Left hindlimb (tissue), 1 donor: ENCODE measurements at regions not wholly inside any gene's neighbourhood (a gene's known extent, or its start where the extent isn't known, plus 50 kb on each side); places are given as distances from the start of the nearest gene placed in this dataset.
"Not testable (repeated sequence)": the region's sequence is repeated elsewhere in the genome, so short reads cannot be mapped to it uniquely, and the experiment has no call there.

Experiments used
- DNase-seq: peaks from one replicate; pipeline ENCODE4 v3.0.0-alpha.2; 2018

- peak; percentile 38 for DNase-seq
Observed at GRCh38 chr11:44361813-44362212, 51.9 kb upstream of the ALX4 start.

GRCh38 chr11:44363116-44363515, 53.2 kb upstream of the ALX4 start:
- no peak for DNase-seq

GRCh38 chr11:44364596-44364995, 54.7 kb upstream of the ALX4 start:
- no peak for DNase-seq

GRCh38 chr11:44365616-44366015, 55.7 kb upstream of the ALX4 start:
- DNase-seq: no peak

- DNase-seq: no peak
Observed at GRCh38 chr11:44366026-44366425, 56.1 kb upstream of the ALX4 start.

- no peak for DNase-seq
Observed at GRCh38 chr11:44366741-44367140, 56.8 kb upstream of the ALX4 start.

GRCh38 chr11:44367452-44367851, 57.5 kb upstream of the ALX4 start:
- no peak for DNase-seq

GRCh38 chr11:44368886-44369285, 58.9 kb upstream of the ALX4 start:
- DNase-seq: no peak

GRCh38 chr11:44371042-44371441, 61.1 kb upstream of the ALX4 start:
- DNase-seq: not testable (repeated sequence)

GRCh38 chr11:44371706-44372105, 61.8 kb upstream of the ALX4 start:
- DNase-seq: no peak

- no peak for DNase-seq
Observed at GRCh38 chr11:44372989-44373388, 63.0 kb upstream of the ALX4 start.

- no peak for DNase-seq
Observed at GRCh38 chr11:44374001-44374400, 64.1 kb upstream of the ALX4 start.

- no peak for DNase-seq
Observed at GRCh38 chr11:44376423-44376822, 66.5 kb upstream of the ALX4 start.

- no peak for DNase-seq
Observed at GRCh38 chr11:44377121-44377520, 67.2 kb upstream of the ALX4 start.

GRCh38 chr11:44377914-44378321, 68.0 kb upstream of the ALX4 start:
- DNase-seq: no peak

GRCh38 chr11:44379141-44380008, 69.4 kb upstream of the ALX4 start:
- DNase-seq: peak; percentile 5

GRCh38 chr11:44380009-44380313, 70.0 kb upstream of the ALX4 start:
- no peak for DNase-seq

- no peak for DNase-seq
Observed at GRCh38 chr11:44380820-44381219, 70.9 kb upstream of the ALX4 start.

- no peak for DNase-seq
Observed at GRCh38 chr11:44381261-44381660, 71.3 kb upstream of the ALX4 start.

- DNase-seq: no peak
Observed at GRCh38 chr11:44382118-44382517, 72.2 kb upstream of the ALX4 start.

- no peak for DNase-seq
Observed at GRCh38 chr11:44382656-44383240, 72.8 kb upstream of the ALX4 start.

GRCh38 chr11:44383246-44383645, 73.3 kb upstream of the ALX4 start:
- DNase-seq: no peak

GRCh38 chr11:44387415-44387814, 77.5 kb upstream of the ALX4 start:
- DNase-seq: no peak

GRCh38 chr11:44387825-44388224, 77.9 kb upstream of the ALX4 start:
- DNase-seq: no peak
